ENCODE measurements at regions not wholly inside any gene's neighbourhood (a gene's known extent, or its start where the extent isn't known, plus 50 kb on each side); places are given as distances from the start of the nearest gene placed in this dataset.

- TF ChIP-seq, protein P1, sequence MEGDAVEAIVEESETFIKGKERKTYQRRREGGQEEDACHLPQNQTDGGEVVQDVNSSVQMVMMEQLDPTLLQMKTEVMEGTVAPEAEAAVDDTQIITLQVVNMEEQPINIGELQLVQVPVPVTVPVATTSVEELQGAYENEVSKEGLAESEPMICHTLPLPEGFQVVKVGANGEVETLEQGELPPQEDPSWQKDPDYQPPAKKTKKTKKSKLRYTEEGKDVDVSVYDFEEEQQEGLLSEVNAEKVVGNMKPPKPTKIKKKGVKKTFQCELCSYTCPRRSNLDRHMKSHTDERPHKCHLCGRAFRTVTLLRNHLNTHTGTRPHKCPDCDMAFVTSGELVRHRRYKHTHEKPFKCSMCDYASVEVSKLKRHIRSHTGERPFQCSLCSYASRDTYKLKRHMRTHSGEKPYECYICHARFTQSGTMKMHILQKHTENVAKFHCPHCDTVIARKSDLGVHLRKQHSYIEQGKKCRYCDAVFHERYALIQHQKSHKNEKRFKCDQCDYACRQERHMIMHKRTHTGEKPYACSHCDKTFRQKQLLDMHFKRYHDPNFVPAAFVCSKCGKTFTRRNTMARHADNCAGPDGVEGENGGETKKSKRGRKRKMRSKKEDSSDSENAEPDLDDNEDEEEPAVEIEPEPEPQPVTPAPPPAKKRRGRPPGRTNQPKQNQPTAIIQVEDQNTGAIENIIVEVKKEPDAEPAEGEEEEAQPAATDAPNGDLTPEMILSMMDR (IDR thresholded peaks at IDR 0.05; ENCODE audit: low read depth, low read length) = no peak
- no peak for TF ChIP-seq EZH2phosphoT487 (IDR thresholded peaks at IDR 0.05; ENCODE audit: low read depth)
Observed at GRCh38 chr3:106675451-106675850, 701.8 kb upstream of the CCDC54 start.
